ENCODE measurements at regions not wholly inside any gene's neighbourhood (a gene's known extent, or its start where the extent isn't known, plus 50 kb on each side); places are given as distances from the start of the nearest gene placed in this dataset.

DNA sequence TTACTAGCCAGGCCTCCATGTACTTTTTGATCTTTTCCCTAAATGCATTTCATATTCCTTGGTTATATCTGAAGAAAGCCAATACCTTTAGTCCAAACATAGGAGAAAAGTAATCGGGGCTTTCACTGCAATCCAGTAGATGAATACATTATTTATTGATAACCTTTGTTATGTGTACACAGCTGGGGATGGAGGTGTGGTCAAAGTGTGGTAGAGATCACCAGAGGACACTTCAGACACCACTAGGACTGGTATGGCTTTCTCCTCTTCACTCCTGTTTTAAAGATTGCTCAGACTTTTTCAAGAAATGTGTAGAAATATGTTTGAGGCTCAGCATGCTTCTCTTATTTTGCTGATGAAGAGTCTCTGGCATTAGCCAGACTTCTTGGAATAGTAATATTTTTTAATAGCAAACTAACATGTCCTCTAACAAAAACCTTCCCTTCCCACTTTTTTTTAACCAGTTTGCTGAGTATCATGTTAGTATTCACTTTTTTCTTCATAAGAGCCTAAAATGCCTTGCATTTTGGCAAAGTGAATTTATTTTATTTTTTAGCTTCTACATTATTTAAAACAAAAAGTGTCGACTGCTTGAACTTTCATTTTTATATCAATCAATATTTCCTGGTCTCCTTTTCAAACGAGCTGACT lies 65.6 kb upstream of the MBNL1 start:
- H3K27me3 ChIP-seq (replicated peaks), result no peaks in the 10 kb centered on the region
- no peak overlapping the region for H3K27ac ChIP-seq
- no peaks in the 10 kb centered on the region for H3K36me3 ChIP-seq (replicated peaks)
- H3K4me3 ChIP-seq (ENCODE audit: low read depth, low read length), result no peak overlapping the region
- no peak for DNase-seq
- TF ChIP-seq CTCF (IDR thresholded peaks at IDR 0.05; ENCODE audit: low read depth, low read length, missing control alignments), result no peak
- in situ Hi-C loops (cut with HindIII; ENCODE audit: low pct_ligation_motif_present, low sequenced_read_pairs), result no loop called here

DNA sequence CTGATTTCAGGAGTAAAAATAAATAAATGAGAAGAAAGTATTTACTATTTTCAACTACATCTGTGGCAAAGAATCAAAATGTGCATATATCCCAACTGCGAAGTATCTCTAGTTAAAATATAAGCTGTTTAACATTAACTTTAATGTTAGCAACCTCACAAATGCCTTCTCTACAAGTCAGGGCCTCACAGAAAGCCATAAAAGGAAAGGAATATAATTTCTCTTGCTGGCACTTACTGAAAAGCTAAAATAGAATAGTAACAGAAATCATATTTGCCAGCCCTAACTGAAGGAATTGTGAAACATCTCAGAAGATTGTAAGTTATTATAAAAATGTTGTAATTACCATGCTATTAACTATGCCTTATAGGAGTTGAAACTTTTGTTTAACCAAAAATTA lies 65.1 kb upstream of the MBNL1 start:
- no peak for DNase-seq
- TF ChIP-seq CTCF (IDR thresholded peaks at IDR 0.05; ENCODE audit: low read depth, low read length, missing control alignments), result no peak
- H3K27me3 ChIP-seq (replicated peaks), result no peaks in the 10 kb centered on the region
- H3K4me3 ChIP-seq (ENCODE audit: low read depth, low read length), result no peak overlapping the region
- H3K36me3 ChIP-seq (replicated peaks), result no peaks in the 10 kb centered on the region
- H3K27ac ChIP-seq, result no peak overlapping the region
- in situ Hi-C loops (cut with HindIII; ENCODE audit: low pct_ligation_motif_present, low sequenced_read_pairs), result no loop called here

- in situ Hi-C loops (cut with HindIII; ENCODE audit: low pct_ligation_motif_present, low sequenced_read_pairs), result no loop called here
- DNase-seq, result no peak
- H3K4me3 ChIP-seq (ENCODE audit: low read depth, low read length), result no peak overlapping the region
- H3K27ac ChIP-seq, result no peak overlapping the region
- no peaks in the 10 kb centered on the region for H3K36me3 ChIP-seq (replicated peaks)
- no peaks in the 10 kb centered on the region for H3K27me3 ChIP-seq (replicated peaks)
- TF ChIP-seq CTCF (IDR thresholded peaks at IDR 0.05; ENCODE audit: low read depth, low read length, missing control alignments), result no peak
These were observed 64.5 kb upstream of the MBNL1 start for GRCh38 chr3:152204218-152204617.

DNA sequence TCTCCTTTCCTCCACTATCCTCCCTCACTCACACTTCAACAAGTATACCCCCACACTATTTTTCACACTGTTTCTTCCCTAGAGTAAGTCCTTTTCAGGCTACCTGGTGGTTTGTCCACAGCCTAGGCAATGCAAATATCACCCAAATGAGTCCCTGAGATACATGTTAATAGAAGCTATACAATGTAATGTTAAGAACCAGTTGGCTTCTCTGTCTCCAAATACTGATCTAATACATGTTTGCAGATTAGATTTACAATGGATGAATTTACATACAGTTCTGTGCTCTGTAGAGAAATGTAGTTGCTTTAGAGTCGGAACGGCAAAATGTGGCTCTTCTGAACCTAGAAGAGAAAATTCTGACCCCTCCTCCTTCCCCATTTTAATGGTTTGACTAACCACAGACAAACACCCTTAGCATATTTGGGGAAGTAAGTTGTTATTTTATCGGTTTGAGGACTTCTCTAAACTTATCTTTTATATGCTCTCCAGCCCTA lies 63.6 kb upstream of the MBNL1 start:
- no peaks in the 10 kb centered on the region for H3K36me3 ChIP-seq (replicated peaks)
- no peaks in the 10 kb centered on the region for H3K27me3 ChIP-seq (replicated peaks)
- in situ Hi-C loops (cut with HindIII; ENCODE audit: low pct_ligation_motif_present, low sequenced_read_pairs), result no loop called here
- no peak overlapping the region for H3K27ac ChIP-seq
- no peak for DNase-seq
- no peak for TF ChIP-seq CTCF (IDR thresholded peaks at IDR 0.05; ENCODE audit: low read depth, low read length, missing control alignments)
- no peak overlapping the region for H3K4me3 ChIP-seq (ENCODE audit: low read depth, low read length)

DNA sequence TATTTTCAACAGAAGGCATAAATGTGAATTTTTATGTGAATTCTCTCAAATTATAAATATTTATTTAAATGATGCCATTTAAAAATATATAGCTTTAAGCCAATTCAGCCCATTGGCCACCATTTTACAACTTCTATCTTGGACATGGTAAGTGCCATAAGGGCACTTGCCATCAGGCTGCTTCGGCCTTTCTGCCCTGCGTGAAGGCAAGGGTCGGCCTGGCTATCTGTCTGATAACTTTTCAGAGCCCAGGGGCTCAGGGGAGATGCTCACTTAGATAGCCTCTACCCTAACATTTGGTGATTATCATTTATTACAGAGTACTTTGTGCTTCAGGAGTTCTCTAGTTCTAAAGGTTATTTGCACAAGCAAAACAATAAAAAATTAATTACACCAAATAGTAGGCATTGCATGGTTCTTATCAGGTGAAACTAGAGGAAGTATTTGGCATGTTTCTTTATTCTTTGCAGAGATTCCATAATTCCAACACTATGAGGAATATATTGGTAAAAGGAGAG lies 62.4 kb upstream of the MBNL1 start:
- no peak overlapping the region for H3K27ac ChIP-seq

More for the DNA sequence above, 62.4 kb upstream of the MBNL1 start:
- DNase-seq, result no peak
- no peak overlapping the region for H3K4me3 ChIP-seq (ENCODE audit: low read depth, low read length)
- H3K27me3 ChIP-seq (replicated peaks), result no peaks in the 10 kb centered on the region
- no peak for TF ChIP-seq CTCF (IDR thresholded peaks at IDR 0.05; ENCODE audit: low read depth, low read length, missing control alignments)
- no peaks in the 10 kb centered on the region for H3K36me3 ChIP-seq (replicated peaks)
- in situ Hi-C loops (cut with HindIII; ENCODE audit: low pct_ligation_motif_present, low sequenced_read_pairs), result no loop called here
